AG09309 (cell line): ENCODE measurements at regions not wholly inside any gene's neighbourhood (a gene's known extent, or its start where the extent isn't known, plus 50 kb on each side); places are given as distances from the start of the nearest gene placed in this dataset.

ENCODE experiments used
- DNase-seq: peaks from one replicate; pipeline ENCODE4 v3.0.0-alpha.2; 2010; ENCODE audit warnings: low read depth
- H3K4me3 ChIP-seq: 2 replicates; pipeline ENCODE4 v1.5.1; 2011; ENCODE audit warnings: mild to moderate bottlenecking, low read depth, low read length, moderate library complexity; ENCODE audit not compliant: control insufficient read depth
- CTCF ChIP-seq: IDR thresholded peaks from 2 replicates; pipeline ENCODE4 v1.5.1; 2011; ENCODE audit warnings: mild to moderate bottlenecking, low read depth, low read length, inconsistent platforms; ENCODE audit not compliant: insufficient read depth, control insufficient read depth; ENCODE audit errors: missing control alignments

GRCh38 chr6:45763281-45763680, 252.4 kb downstream of the CLIC5 start:
- no peak for DNase-seq
- no peak for TF ChIP-seq CTCF

GRCh38 chr6:45759472-45759810, 256.2 kb downstream of the CLIC5 start:
- TF ChIP-seq CTCF, result no peak
- DNase-seq, result no peak
- no peak overlapping the region for H3K4me3 ChIP-seq

More at GRCh38 chr6:45763281-45763680, 252.4 kb downstream of the CLIC5 start:
- no peak overlapping the region for H3K4me3 ChIP-seq

GRCh38 chr6:45758787-45759471, 256.7 kb downstream of the CLIC5 start:
- no peak for TF ChIP-seq CTCF
- DNase-seq, result no peak
- no peak overlapping the region for H3K4me3 ChIP-seq

- DNase-seq, result no peak
- H3K4me3 ChIP-seq, result no peak overlapping the region
- no peak for TF ChIP-seq CTCF
These were observed 258.1 kb downstream of the CLIC5 start for GRCh38 chr6:45757443-45758130.

- no peak for TF ChIP-seq CTCF
- no peak overlapping the region for H3K4me3 ChIP-seq
- DNase-seq, result no peak
These were observed 259.1 kb downstream of the CLIC5 start for GRCh38 chr6:45756606-45757005.

GRCh38 chr6:45754432-45754831, 261.2 kb downstream of the CLIC5 start:
- H3K4me3 ChIP-seq, result no peak overlapping the region
- no peak for TF ChIP-seq CTCF
- DNase-seq, result no peak
